Panc1 (cell line): ENCODE measurements at regions not wholly inside any gene's neighbourhood (a gene's known extent, or its start where the extent isn't known, plus 50 kb on each side); places are given as distances from the start of the nearest gene placed in this dataset.

Source experiments
- ATAC-seq: fragments of 200-7000 bp; cut with Tn5 transposase; 2 replicates; pipeline ENCODE4 v1.9.1; 2020; ENCODE audit warnings: mild to moderate bottlenecking, moderate library complexity
- BruUV-seq: library from RNA; stranded (reverse); fragments of 400-500 nt; replicated peaks from 2 replicates; lab custom pipeline; 2021; lab: Mats Ljungman, UMichigan
- CTCF ChIA-PET: fragments of 300-600 bp; sonication (Branson Sonifier 250); formaldehyde crosslinking; loops from one replicate; lab custom pipeline; 2022; ENCODE audit warnings: antibody characterized with exemption; lab: Charles Lee
- POLR2A ChIA-PET: fragments of 300-600 bp; sonication (Branson Sonifier 250); formaldehyde crosslinking; loops from one replicate; lab custom pipeline; 2022; ENCODE audit warnings: antibody characterized with exemption; lab: Charles Lee
- DNase-seq: peaks from one replicate; pipeline ENCODE4 v3.0.0-alpha.2; 2010; ENCODE audit warnings: low read depth, low spot score
- H3K27ac ChIP-seq: 2 replicates; pipeline ENCODE4 v1.5.1; 2011; ENCODE audit warnings: mild to moderate bottlenecking, low read length, inconsistent platforms
- H3K27me3 ChIP-seq: fragments of 200-500 bp; sonication (Bioruptor generic); 2 replicates; pipeline ENCODE4 v1.6.0; 2014; ENCODE audit warnings: low read length, inconsistent platforms; ENCODE audit not compliant: control insufficient read depth, insufficient read depth
- H3K36me3 ChIP-seq: fragments of 200-500 bp; sonication (Bioruptor generic); 2 replicates; pipeline ENCODE4 v1.5.1; 2014; ENCODE audit warnings: inconsistent platforms, mild to moderate bottlenecking, low read length, moderate library complexity; ENCODE audit not compliant: control insufficient read depth, insufficient read depth
- H3K4me1 ChIP-seq: 2 replicates; pipeline ENCODE4 v1.5.1; 2011; ENCODE audit warnings: inconsistent platforms, mild to moderate bottlenecking, low read length, moderate library complexity; ENCODE audit not compliant: control insufficient read depth, insufficient read depth
- H3K4me3 ChIP-seq, 2 experiments: 2 replicates each; pipeline ENCODE4 v1.5.1; 2011 to 2012; ENCODE audit warnings: low read depth in 2 of 2, low read length in 2 of 2, mild to moderate bottlenecking in 2 of 2, inconsistent platforms in 1 of 2, moderate library complexity in 1 of 2
- H3K9me3 ChIP-seq: fragments of 200-500 bp; sonication (Bioruptor generic); 2 replicates; pipeline ENCODE4 v1.5.1; 2014; ENCODE audit warnings: low read depth, mild to moderate bottlenecking, inconsistent platforms, low read length, moderate library complexity; ENCODE audit not compliant: control insufficient read depth, insufficient read depth
- POLR2AphosphoS5 ChIP-seq: IDR thresholded peaks from 2 replicates; pipeline ENCODE4 v1.6.1; 2012; ENCODE audit warnings: mild to moderate bottlenecking, low read depth, low read length, moderate library complexity
- SIN3A ChIP-seq: IDR thresholded peaks from 2 replicates; pipeline ENCODE4 v1.6.1; 2012; ENCODE audit warnings: low read depth, mild to moderate bottlenecking, low read length, moderate library complexity, borderline replicate concordance; ENCODE audit not compliant: insufficient read depth
- TCF7L2 ChIP-seq: IDR thresholded peaks from 2 replicates; pipeline ENCODE4 v1.6.1; 2011; ENCODE audit warnings: mild to moderate bottlenecking, low read depth, low read length, inconsistent platforms
- in situ Hi-C: cut with HindIII; loops from 2 replicates; pipeline ENCODE4 v1.10.0; 2016; ENCODE audit warnings: low sequenced_read_pairs, low pct_unique_long_range_greater_than_20kb
- intact Hi-C: fragments of 100-400 bp; cut with micrococcal nuclease; formaldehyde crosslinking; loops from one replicate; pipeline ENCODE4 v1.10.0; 2022; ENCODE audit not compliant: unreplicated experiment
- TF ChIP-seq, protein P1 (sequence below): fragments of 450-650 bp; IDR thresholded peaks from 2 replicates; pipeline ENCODE4 v1.5.1; 2017; ENCODE audit warnings: mild to moderate bottlenecking
- TF ChIP-seq, protein P2 (sequence below), 2 experiments: IDR thresholded peaks; 2 replicates each; pipeline ENCODE4 v1.6.1; 2011 to 2012; ENCODE audit warnings: low read depth in 2 of 2, control low read depth in 1 of 2, low read length in 1 of 2, mild to moderate bottlenecking in 1 of 2, moderate library complexity in 1 of 2; ENCODE audit not compliant: insufficient read depth in 1 of 2

DNA sequence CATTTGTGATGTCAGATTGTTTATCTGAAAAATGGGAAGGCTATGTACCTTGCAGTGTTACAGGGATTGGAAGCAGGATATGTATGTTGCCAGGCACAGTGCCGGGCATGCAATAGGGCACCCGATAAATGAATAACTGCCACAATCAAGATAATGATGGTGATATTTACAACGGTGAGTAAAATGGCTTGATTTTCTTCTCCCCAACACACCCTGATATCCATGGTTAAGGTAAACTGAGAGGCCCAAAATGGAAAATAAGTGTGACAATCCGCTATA lies 108.3 kb downstream of the CYP26A1 start:
- no peaks in the 10 kb centered on the region for H3K27me3 ChIP-seq
- POLR2A ChIA-PET, result no interaction called here
- no peaks in the 10 kb centered on the region for H3K36me3 ChIP-seq
- TF ChIP-seq, protein P1, sequence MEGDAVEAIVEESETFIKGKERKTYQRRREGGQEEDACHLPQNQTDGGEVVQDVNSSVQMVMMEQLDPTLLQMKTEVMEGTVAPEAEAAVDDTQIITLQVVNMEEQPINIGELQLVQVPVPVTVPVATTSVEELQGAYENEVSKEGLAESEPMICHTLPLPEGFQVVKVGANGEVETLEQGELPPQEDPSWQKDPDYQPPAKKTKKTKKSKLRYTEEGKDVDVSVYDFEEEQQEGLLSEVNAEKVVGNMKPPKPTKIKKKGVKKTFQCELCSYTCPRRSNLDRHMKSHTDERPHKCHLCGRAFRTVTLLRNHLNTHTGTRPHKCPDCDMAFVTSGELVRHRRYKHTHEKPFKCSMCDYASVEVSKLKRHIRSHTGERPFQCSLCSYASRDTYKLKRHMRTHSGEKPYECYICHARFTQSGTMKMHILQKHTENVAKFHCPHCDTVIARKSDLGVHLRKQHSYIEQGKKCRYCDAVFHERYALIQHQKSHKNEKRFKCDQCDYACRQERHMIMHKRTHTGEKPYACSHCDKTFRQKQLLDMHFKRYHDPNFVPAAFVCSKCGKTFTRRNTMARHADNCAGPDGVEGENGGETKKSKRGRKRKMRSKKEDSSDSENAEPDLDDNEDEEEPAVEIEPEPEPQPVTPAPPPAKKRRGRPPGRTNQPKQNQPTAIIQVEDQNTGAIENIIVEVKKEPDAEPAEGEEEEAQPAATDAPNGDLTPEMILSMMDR, result no peak
- intact Hi-C loops (no loop called here), in situ Hi-C loops (no loop called here)
- CTCF ChIA-PET, result no interaction called here
- BruUV-seq, result no TSS peak
- no peak overlapping the region for H3K27ac ChIP-seq
- ATAC-seq (no peak), DNase-seq (no peak)
- no peak overlapping the region for H3K4me3 ChIP-seq
- no peaks in the 10 kb centered on the region for H3K9me3 ChIP-seq
- no peaks in the 10 kb centered on the region for H3K4me1 ChIP-seq

DNA sequence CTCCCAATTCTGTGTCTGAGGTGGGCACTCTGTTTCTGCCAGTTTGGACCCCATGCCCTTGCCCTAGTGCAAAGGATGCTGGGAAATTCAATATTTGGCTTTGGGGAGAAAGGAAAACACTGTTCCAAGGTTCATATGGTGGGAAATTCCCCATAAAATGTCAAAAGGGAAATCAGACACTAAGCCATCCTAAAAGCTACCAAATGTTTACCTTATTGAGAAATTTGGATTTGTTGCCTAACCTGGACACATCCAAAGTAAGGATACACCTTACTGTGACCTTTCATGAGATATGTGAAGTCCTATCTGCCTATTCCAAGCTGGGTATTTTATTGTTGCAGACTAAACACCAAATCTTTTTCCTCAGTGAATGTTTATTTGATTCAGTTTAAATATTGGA lies 109.1 kb downstream of the CYP26A1 start:
- ATAC-seq, result no peak
- Histone ChIP-seq H3K27ac (no peak overlapping the region), H3K4me3 (no peak overlapping the region), H3K27me3 (no peaks in the 10 kb centered on the region), H3K4me1 (no peaks in the 10 kb centered on the region), H3K36me3 (no peaks in the 10 kb centered on the region), H3K9me3 (no peaks in the 10 kb centered on the region)
- in situ Hi-C loops (no loop called here), intact Hi-C loops (no loop called here)
- POLR2A ChIA-PET, result interaction anchor here (0.6 kb wide), 1 partner anchor 38 kb away, joined by 3 read pairs; no protein-coding TSS in a partner anchor
- BruUV-seq, result no TSS peak
- no peak for DNase-seq
- CTCF ChIA-PET, result no interaction called here
- TF ChIP-seq, protein P1, result no peak
- TF ChIP-seq SIN3A, result no peak
- TF ChIP-seq TCF7L2, result no peak
- no peak for TF ChIP-seq POLR2AphosphoS5
- TF ChIP-seq, protein P2, sequence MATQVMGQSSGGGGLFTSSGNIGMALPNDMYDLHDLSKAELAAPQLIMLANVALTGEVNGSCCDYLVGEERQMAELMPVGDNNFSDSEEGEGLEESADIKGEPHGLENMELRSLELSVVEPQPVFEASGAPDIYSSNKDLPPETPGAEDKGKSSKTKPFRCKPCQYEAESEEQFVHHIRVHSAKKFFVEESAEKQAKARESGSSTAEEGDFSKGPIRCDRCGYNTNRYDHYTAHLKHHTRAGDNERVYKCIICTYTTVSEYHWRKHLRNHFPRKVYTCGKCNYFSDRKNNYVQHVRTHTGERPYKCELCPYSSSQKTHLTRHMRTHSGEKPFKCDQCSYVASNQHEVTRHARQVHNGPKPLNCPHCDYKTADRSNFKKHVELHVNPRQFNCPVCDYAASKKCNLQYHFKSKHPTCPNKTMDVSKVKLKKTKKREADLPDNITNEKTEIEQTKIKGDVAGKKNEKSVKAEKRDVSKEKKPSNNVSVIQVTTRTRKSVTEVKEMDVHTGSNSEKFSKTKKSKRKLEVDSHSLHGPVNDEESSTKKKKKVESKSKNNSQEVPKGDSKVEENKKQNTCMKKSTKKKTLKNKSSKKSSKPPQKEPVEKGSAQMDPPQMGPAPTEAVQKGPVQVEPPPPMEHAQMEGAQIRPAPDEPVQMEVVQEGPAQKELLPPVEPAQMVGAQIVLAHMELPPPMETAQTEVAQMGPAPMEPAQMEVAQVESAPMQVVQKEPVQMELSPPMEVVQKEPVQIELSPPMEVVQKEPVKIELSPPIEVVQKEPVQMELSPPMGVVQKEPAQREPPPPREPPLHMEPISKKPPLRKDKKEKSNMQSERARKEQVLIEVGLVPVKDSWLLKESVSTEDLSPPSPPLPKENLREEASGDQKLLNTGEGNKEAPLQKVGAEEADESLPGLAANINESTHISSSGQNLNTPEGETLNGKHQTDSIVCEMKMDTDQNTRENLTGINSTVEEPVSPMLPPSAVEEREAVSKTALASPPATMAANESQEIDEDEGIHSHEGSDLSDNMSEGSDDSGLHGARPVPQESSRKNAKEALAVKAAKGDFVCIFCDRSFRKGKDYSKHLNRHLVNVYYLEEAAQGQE (IDR thresholded peaks at IDR 0.05; ENCODE audit: insufficient read depth in 1 of 2, low read depth in 2 of 2, low read length in 1 of 2), result no peak

DNA sequence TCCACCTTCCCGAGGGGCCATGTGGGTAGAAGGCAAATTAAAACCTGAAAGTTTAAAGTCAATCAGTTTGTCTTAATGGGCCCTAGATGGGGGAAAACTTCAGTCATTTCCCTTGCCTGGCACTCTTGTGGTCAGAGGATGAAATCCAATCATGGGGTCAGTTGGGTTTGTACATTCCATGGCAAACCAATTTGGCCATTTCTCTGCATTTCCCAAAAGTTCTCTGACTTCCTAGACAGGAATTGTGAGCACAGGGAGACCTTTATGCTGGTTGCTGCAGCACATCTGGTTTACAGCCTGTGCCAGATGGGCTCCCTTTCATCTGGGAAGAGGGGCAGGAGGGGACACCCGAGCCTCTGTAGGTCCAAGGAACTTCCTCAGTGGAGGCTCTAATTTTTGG lies 113.0 kb downstream of the CYP26A1 start:
- ATAC-seq, result no peak
- Histone ChIP-seq H3K4me3 (no peak overlapping the region), H3K9me3 (no peaks in the 10 kb centered on the region), H3K4me1 (no peaks in the 10 kb centered on the region), H3K36me3 (no peaks in the 10 kb centered on the region), H3K27me3 (peaks cover 4% of the 10 kb centered on the region; the same call in 1 of the 2 replicates), H3K27ac (no peak overlapping the region)
- no TSS peak for BruUV-seq
- ChIA-PET CTCF (no interaction called here), POLR2A (no interaction called here)
- no peak for DNase-seq
- in situ Hi-C loops, result no loop called here
- intact Hi-C loops, result no loop called here
- TF ChIP-seq POLR2AphosphoS5, result no peak
- TF ChIP-seq, protein P2 (IDR thresholded peaks at IDR 0.05; ENCODE audit: insufficient read depth in 1 of 2, low read depth in 2 of 2, low read length in 1 of 2), result no peak
- no peak for TF ChIP-seq SIN3A
- TF ChIP-seq, protein P1, result no peak
- TF ChIP-seq TCF7L2, result no peak
